K562 (cell line): ENCODE measurements at regions not wholly inside any gene's neighbourhood (a gene's known extent, or its start where the extent isn't known, plus 50 kb on each side); places are given as distances from the start of the nearest gene placed in this dataset.

Experiments used
- ATAC-seq: fragments of 200-7000 bp; cut with Tn5 transposase; 3 replicates; pipeline ENCODE4 v1.9.1; 2020; ENCODE audit warnings: moderate library complexity
- BruUV-seq: library from RNA; stranded (reverse); fragments of 400-500 nt; replicated peaks from 2 replicates; lab custom pipeline; 2021; lab: Mats Ljungman, UMichigan
- CTCF ChIA-PET: fragments of 300-600 bp; formaldehyde crosslinking; extraction: SDS; loops from one replicate; lab custom pipeline; 2021; ENCODE audit warnings: low intra/inter-chr PET ratio; lab: Yijun Ruan, JAX
- POLR2A ChIA-PET: fragments of 300-600, 350-650 bp; sonication (Branson Sonifier 250); formaldehyde crosslinking; extraction: SDS; loops from one replicate; lab custom pipeline; 2021; ENCODE audit warnings: antibody characterized with exemption, inconsistent platforms; lab: Yijun Ruan, JAX
- DNase-seq, 4 experiments: peaks; one replicate each; pipeline versions ENCODE4 v3.0.0 to v3.0.0-alpha.2; 2011 to 2018; ENCODE audit warnings: low spot score in 3 of 4, mixed read lengths in 3 of 4; ENCODE audit errors: extremely low read depth in 1 of 4
- FAIRE-seq: peaks from 2 replicates; lab custom pipeline; 2011; peaks lifted over from hg19 to GRCh38; lab: Jason Lieb, UNC
- H2AFZ ChIP-seq: 2 replicates; pipeline ENCODE4 v1.6.0; 2011; ENCODE audit warnings: low read depth, low read length, control low read depth, inconsistent platforms
- H3K27ac ChIP-seq: fragments of 200-600 bp; 3 replicates; pipeline ENCODE4 v1.8.0; 2011; ENCODE audit warnings: low read depth, mild to moderate bottlenecking, control low read depth, inconsistent platforms, low read length, moderate library complexity, mixed read lengths; ENCODE audit errors: extremely low read depth
- H3K27me3 ChIP-seq, 2 experiments: fragments of 300-600 bp in 1 of 2; 2 replicates in 1 of 2; 3 replicates in 1 of 2; pipeline versions ENCODE4 v1.6.0 to v1.8.0; 2011; ENCODE audit warnings: inconsistent platforms in 2 of 2, low read length in 2 of 2, mild to moderate bottlenecking in 1 of 2, mixed read lengths in 1 of 2, moderate library complexity in 1 of 2; ENCODE audit not compliant: control insufficient read depth in 2 of 2, insufficient read depth in 2 of 2
- H3K36me3 ChIP-seq: fragments of 300-600 bp; 3 replicates; pipeline ENCODE4 v1.8.0; 2011; ENCODE audit warnings: mild to moderate bottlenecking, low read length, inconsistent platforms; ENCODE audit not compliant: control insufficient read depth, insufficient read depth
- H3K4me1 ChIP-seq, 2 experiments: fragments of 200-600 bp in 1 of 2; replicated peaks in 1 of 2; 2 replicates in 1 of 2; 3 replicates in 1 of 2; pipeline versions ENCODE4 v1.5.1 to v1.8.0; 2011; ENCODE audit warnings: inconsistent platforms in 2 of 2, low read length in 2 of 2, mild to moderate bottlenecking in 1 of 2, mixed read lengths in 1 of 2, moderate library complexity in 1 of 2; ENCODE audit not compliant: control insufficient read depth in 2 of 2, insufficient read depth in 2 of 2
- H3K4me2 ChIP-seq: 2 replicates; pipeline ENCODE4 v1.6.1; 2011; ENCODE audit warnings: low read length, control low read depth, inconsistent platforms, mixed read lengths; ENCODE audit not compliant: insufficient read depth
- H3K4me3 ChIP-seq: fragments of 200-600 bp; sonication (generic), shearing (Covaris generic); 2 replicates; pipeline ENCODE4 v1.5.1; 2016; ENCODE audit warnings: control low read depth, inconsistent platforms
- H3K79me2 ChIP-seq: fragments of 200-600 bp; 3 replicates; pipeline ENCODE4 v1.8.0; 2011; ENCODE audit warnings: low read length, inconsistent platforms; ENCODE audit not compliant: control insufficient read depth, insufficient read depth
- H3K9ac ChIP-seq, 2 experiments: 2 replicates each; pipeline versions ENCODE4 v1.6.0 to v1.6.1; 2011; ENCODE audit warnings: low read depth in 2 of 2, low read length in 2 of 2, control low read depth in 1 of 2, inconsistent platforms in 1 of 2, mild to moderate bottlenecking in 1 of 2, mixed read lengths in 1 of 2; ENCODE audit not compliant: insufficient read depth in 1 of 2
- H3K9me1 ChIP-seq: one replicate; pipeline ENCODE4 v1.6.0; 2011; ENCODE audit warnings: inconsistent platforms, mild to moderate bottlenecking, low read length, moderate library complexity; ENCODE audit not compliant: control insufficient read depth, insufficient read depth
- H3K9me3 ChIP-seq: replicated peaks from 2 replicates; pipeline ENCODE4 v1.5.1; 2011; ENCODE audit warnings: low read depth, low read length, inconsistent platforms; ENCODE audit not compliant: control insufficient read depth, insufficient read depth
- H4K20me1 ChIP-seq: replicated peaks from 2 replicates; pipeline ENCODE4 v1.6.1; 2011; ENCODE audit warnings: low read length, inconsistent platforms, mixed read lengths; ENCODE audit not compliant: control insufficient read depth, insufficient read depth
- ASH1L ChIP-seq: fragments of 450-650 bp; IDR thresholded peaks from 2 replicates; pipeline ENCODE4 v1.6.1; 2018; ENCODE audit warnings: borderline replicate concordance, mild to moderate bottlenecking, low read depth; ENCODE audit not compliant: partially characterized antibody
- ATF7 ChIP-seq: fragments of 450-650 bp; IDR thresholded peaks from 2 replicates; pipeline ENCODE4 v1.7.1; 2014; ENCODE audit warnings: mild to moderate bottlenecking, moderate library complexity
- ELF1 ChIP-seq: fragments of 200-800 bp; sonication (Bioruptor generic); IDR thresholded peaks from 2 replicates; pipeline ENCODE4 v1.6.1; 2016; ENCODE audit warnings: missing genetic modification characterization, missing compliant biosample characterization
- GABPA ChIP-seq: fragments of 200-800 bp; sonication (Bioruptor generic); conservative IDR thresholded peaks from 2 replicates; pipeline ENCODE4 v1.6.1; 2016; ENCODE audit warnings: low read depth, missing genetic modification characterization, missing compliant biosample characterization
- MAFG ChIP-seq: fragments of 450-650 bp; conservative IDR thresholded peaks from 2 replicates; pipeline ENCODE4 v1.6.1; 2016; ENCODE audit warnings: missing genetic modification characterization, missing compliant biosample characterization
- MBD2 ChIP-seq: sonication (generic); IDR thresholded peaks from 2 replicates; pipeline ENCODE4 v1.6.1; 2016; ENCODE audit warnings: low read depth, borderline replicate concordance
- MITF ChIP-seq: IDR thresholded peaks from 2 replicates; pipeline ENCODE4 v1.6.1; 2014; ENCODE audit warnings: antibody characterized with exemption
- RNF2 ChIP-seq: sonication (generic); IDR thresholded peaks from 2 replicates; pipeline ENCODE4 v1.6.1; 2016
- SIN3B ChIP-seq: fragments of 450-650 bp; IDR thresholded peaks from 2 replicates; pipeline ENCODE4 v1.6.1; 2017; ENCODE audit warnings: low read depth, mild to moderate bottlenecking, moderate library complexity
- TRIM25 ChIP-seq: fragments of 450-650 bp; IDR thresholded peaks from 2 replicates; pipeline ENCODE4 v1.7.0; 2016; ENCODE audit warnings: borderline replicate concordance
- U2AF1 ChIP-seq: fragments of 200-400 bp; formaldehyde crosslinking; optimal IDR thresholded peaks from 2 replicates; pipeline ENCODE3; 2017; ENCODE audit warnings: mild to moderate bottlenecking, low read depth, low read length, moderate library complexity
- YBX1 ChIP-seq: fragments of 450-650 bp; IDR thresholded peaks from 2 replicates; pipeline ENCODE4 v1.7.1; 2016; ENCODE audit warnings: mild to moderate bottlenecking
- ZNF444 ChIP-seq: fragments of 250-450 bp; sonication (Bioruptor Pico); IDR thresholded peaks from 2 replicates; pipeline ENCODE4 v1.4.0; 2020; ENCODE audit warnings: mild to moderate bottlenecking, moderate library complexity
- ZNF584 ChIP-seq: fragments of 200-800 bp; sonication (Bioruptor generic); IDR thresholded peaks from 2 replicates; pipeline ENCODE4 v1.6.1; 2016; ENCODE audit warnings: low read depth, mild to moderate bottlenecking, missing genetic modification characterization, missing compliant biosample characterization
- WGBS: fragments of 100-300 bp; shearing (Covaris generic); methylation state at CpG from one replicate; pipeline ENCODE4 v1.1.6; 2016; ENCODE audit warnings: low coverage, mixed read lengths; ENCODE audit not compliant: insufficient coverage; ENCODE audit errors: missing lambda C conversion rate; 5-methylcytosine and 5-hydroxymethylcytosine counted together
- in situ Hi-C: fragments of 300-500 bp; cut with MboI; formaldehyde crosslinking; loops from 4 replicates; pipeline ENCODE4 v1.15.0; 2018; ENCODE audit warnings: inconsistent platforms, mixed read lengths
- intact Hi-C: fragments of 100-400 bp; cut with micrococcal nuclease; formaldehyde crosslinking; loops from 2 replicates; pipeline ENCODE4 v1.14.2; 2022
- TF ChIP-seq, protein P1 (sequence below): fragments of 450-650 bp; IDR thresholded peaks from 2 replicates; pipeline ENCODE4 v1.6.1; 2016
- TF ChIP-seq, protein P2 (sequence below): fragments of 450-650 bp; formaldehyde crosslinking; IDR thresholded peaks from 2 replicates; pipeline ENCODE4 v1.4.0; 2022; ENCODE audit warnings: missing genetic modification characterization

DNA sequence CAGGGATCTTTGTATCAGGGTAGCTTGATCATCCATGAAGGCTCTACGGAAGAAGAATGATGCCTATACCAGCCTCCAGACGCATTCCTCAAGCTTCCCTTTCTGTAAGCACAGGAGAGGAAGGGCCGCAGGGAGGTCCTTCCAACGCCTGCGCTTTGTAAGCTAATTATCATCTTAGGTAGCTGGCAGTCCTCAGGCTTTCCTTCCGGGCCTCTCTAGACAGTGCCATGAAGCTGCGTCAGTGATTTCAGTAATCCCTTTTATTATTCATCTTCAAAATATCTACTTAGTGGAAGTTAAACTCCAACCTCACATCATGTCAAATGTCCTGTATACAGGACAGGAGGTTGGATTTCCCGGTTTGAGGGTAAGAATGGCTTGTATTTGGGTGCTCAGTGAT, 92.3 kb downstream of the ETAA1 start:
- Histone ChIP-seq H3K9me3 (no peaks in the 10 kb centered on the region), H2AFZ (no peak overlapping the region), H3K9ac (no peak overlapping the region), H3K27me3 (no peaks in the 10 kb centered on the region), H3K9me1 (no peaks in the 10 kb centered on the region), H3K4me3 (no peak overlapping the region), H3K4me2 (no peak overlapping the region)
- ATAC-seq (no peak), DNase-seq (no peak)
- in situ Hi-C loops (no loop called here), intact Hi-C loops (no loop called here)
- CTCF ChIA-PET, result no interaction called here
- POLR2A ChIA-PET, result no interaction called here
- WGBS, result 3% methylated on average over 8 of the region's 8 CpGs
- no peak for TF ChIP-seq TRIM25
- TF ChIP-seq RNF2, result no peak
- TF ChIP-seq, protein P1, sequence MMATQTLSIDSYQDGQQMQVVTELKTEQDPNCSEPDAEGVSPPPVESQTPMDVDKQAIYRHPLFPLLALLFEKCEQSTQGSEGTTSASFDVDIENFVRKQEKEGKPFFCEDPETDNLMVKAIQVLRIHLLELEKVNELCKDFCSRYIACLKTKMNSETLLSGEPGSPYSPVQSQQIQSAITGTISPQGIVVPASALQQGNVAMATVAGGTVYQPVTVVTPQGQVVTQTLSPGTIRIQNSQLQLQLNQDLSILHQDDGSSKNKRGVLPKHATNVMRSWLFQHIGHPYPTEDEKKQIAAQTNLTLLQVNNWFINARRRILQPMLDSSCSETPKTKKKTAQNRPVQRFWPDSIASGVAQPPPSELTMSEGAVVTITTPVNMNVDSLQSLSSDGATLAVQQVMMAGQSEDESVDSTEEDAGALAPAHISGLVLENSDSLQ, result no peak
- no peak for TF ChIP-seq GABPA (tag)
- no peak for TF ChIP-seq ZNF444 (CRISPR knock-in tag)
- no peak for TF ChIP-seq MAFG (tag)
- no peak for TF ChIP-seq U2AF1
- TF ChIP-seq MITF, result no peak
- no peak for TF ChIP-seq ASH1L
- no peak for TF ChIP-seq SIN3B
- no peak for TF ChIP-seq YBX1
- TF ChIP-seq ELF1, result no peak
- no peak for TF ChIP-seq ZNF584 (CRISPR knock-in tag)
- no peak for TF ChIP-seq ATF7
- TF ChIP-seq MBD2, result no peak
- TF ChIP-seq, protein P2, sequence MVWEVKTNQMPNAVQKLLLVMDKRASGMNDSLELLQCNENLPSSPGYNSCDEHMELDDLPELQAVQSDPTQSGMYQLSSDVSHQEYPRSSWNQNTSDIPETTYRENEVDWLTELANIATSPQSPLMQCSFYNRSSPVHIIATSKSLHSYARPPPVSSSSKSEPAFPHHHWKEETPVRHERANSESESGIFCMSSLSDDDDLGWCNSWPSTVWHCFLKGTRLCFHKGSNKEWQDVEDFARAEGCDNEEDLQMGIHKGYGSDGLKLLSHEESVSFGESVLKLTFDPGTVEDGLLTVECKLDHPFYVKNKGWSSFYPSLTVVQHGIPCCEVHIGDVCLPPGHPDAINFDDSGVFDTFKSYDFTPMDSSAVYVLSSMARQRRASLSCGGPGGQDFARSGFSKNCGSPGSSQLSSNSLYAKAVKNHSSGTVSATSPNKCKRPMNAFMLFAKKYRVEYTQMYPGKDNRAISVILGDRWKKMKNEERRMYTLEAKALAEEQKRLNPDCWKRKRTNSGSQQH, result no peak
- TF ChIP-seq, all 486 proteins: peak for 0
- H3K4me1 ChIP-seq, result no peaks in the 10 kb centered on the region
- no peak overlapping the region for H3K27ac ChIP-seq
- H4K20me1 ChIP-seq, result no peaks in the 10 kb centered on the region
- FAIRE-seq, result no peak
- BruUV-seq, result no TSS peak
- H3K36me3 ChIP-seq, result no peaks in the 10 kb centered on the region
- no peaks in the 10 kb centered on the region for H3K79me2 ChIP-seq
